GM12878 (cell line): ENCODE measurements at regions not wholly inside any gene's neighbourhood (a gene's known extent, or its start where the extent isn't known, plus 50 kb on each side); places are given as distances from the start of the nearest gene placed in this dataset.
"Not testable (repeated sequence)": the region's sequence is repeated elsewhere in the genome, so short reads cannot be mapped to it uniquely, and the experiment has no call there.

Source experiments
- ATAC-seq: fragments of 200-7000 bp; cut with Tn5 transposase; 3 replicates; pipeline ENCODE4 v1.9.1; 2020; ENCODE audit warnings: mild to moderate bottlenecking, moderate library complexity
- BruUV-seq: library from RNA; stranded (reverse); fragments of 400-500 nt; replicated peaks from 2 replicates; lab custom pipeline; 2021; lab: Mats Ljungman, UMichigan
- CTCF ChIA-PET: fragments of 300-600 bp; sonication (Branson Sonifier 250); formaldehyde crosslinking; extraction: SDS; loops from one replicate; lab custom pipeline; 2021; ENCODE audit warnings: inconsistent platforms; lab: Yijun Ruan, JAX
- POLR2A ChIA-PET: fragments of 350-600 bp; formaldehyde crosslinking; extraction: SDS; loops from one replicate; lab custom pipeline; 2021; ENCODE audit warnings: inconsistent platforms; lab: Charles Lee
- RAD21 ChIA-PET: fragments of 300-600 bp; sonication (Branson Sonifier 250); formaldehyde crosslinking; loops from one replicate; lab custom pipeline; 2023; ENCODE audit warnings: antibody characterized with exemption; ENCODE audit not compliant: unreplicated experiment; lab: Charles Lee
- SMC1A ChIA-PET: fragments of 300-600 bp; sonication (Branson Sonifier 250); formaldehyde crosslinking; loops from one replicate; lab custom pipeline; 2023; ENCODE audit not compliant: unreplicated experiment, uncharacterized antibody; lab: Charles Lee
- DNase-seq: peaks from one replicate; pipeline ENCODE4 v3.0.0-alpha.2; 2011; ENCODE audit warnings: low read depth, low spot score
- FAIRE-seq: peaks from 3 replicates; lab custom pipeline; 2011; peaks lifted over from hg19 to GRCh38; lab: Jason Lieb, UNC
- H2AFZ ChIP-seq: 2 replicates; pipeline ENCODE4 v1.6.0; 2011; ENCODE audit warnings: low read depth, low read length, control low read depth; ENCODE audit not compliant: control insufficient read depth
- H3K27ac ChIP-seq: 2 replicates; pipeline ENCODE4 v1.5.1; 2011; ENCODE audit warnings: control low read depth; ENCODE audit not compliant: control insufficient read depth, insufficient read depth
- H3K27me3 ChIP-seq, 2 experiments: replicated peaks in 1 of 2; 2 replicates each; pipeline versions ENCODE4 v1.6.0 to v1.6.1; 2011; ENCODE audit warnings: low read length in 1 of 2; ENCODE audit not compliant: control insufficient read depth in 2 of 2, insufficient read depth in 2 of 2
- H3K36me3 ChIP-seq, 2 experiments: 2 replicates each; pipeline ENCODE4 v1.5.1; 2011; ENCODE audit warnings: low read length in 1 of 2; ENCODE audit not compliant: control insufficient read depth in 2 of 2, insufficient read depth in 2 of 2
- H3K4me1 ChIP-seq: 2 replicates; pipeline ENCODE4 v1.6.1; 2011; ENCODE audit warnings: mild to moderate bottlenecking, low read length, moderate library complexity, mixed read lengths; ENCODE audit not compliant: control insufficient read depth, insufficient read depth
- H3K4me2 ChIP-seq: 2 replicates; pipeline ENCODE4 v1.6.0; 2011; ENCODE audit warnings: control low read depth; ENCODE audit not compliant: control insufficient read depth, insufficient read depth
- H3K4me3 ChIP-seq: fragments of 200-600 bp; sonication (generic); 2 replicates; pipeline ENCODE4 v1.5.1; 2016
- H3K79me2 ChIP-seq: 2 replicates; pipeline ENCODE4 v1.6.0; 2011; ENCODE audit warnings: low read length; ENCODE audit not compliant: control insufficient read depth, insufficient read depth
- H3K9ac ChIP-seq: 2 replicates; pipeline ENCODE4 v1.8.0; 2011; ENCODE audit warnings: low read length, control low read depth, mixed read lengths; ENCODE audit not compliant: control insufficient read depth, insufficient read depth
- H3K9me3 ChIP-seq: replicated peaks from 3 replicates; pipeline ENCODE4 v1.5.1; 2011; ENCODE audit warnings: mild to moderate bottlenecking, low read length; ENCODE audit not compliant: control insufficient read depth, insufficient read depth
- H4K20me1 ChIP-seq: 2 replicates; pipeline ENCODE4 v1.6.0; 2011; ENCODE audit not compliant: control insufficient read depth, insufficient read depth
- WGBS: methylation state at CpG from one replicate; pipeline ENCODE4 v1.1.6; 2016; ENCODE audit warnings: low lambda C conversion rate; ENCODE audit not compliant: insufficient replicate concordance, insufficient coverage; ENCODE audit errors: missing lambda C conversion rate; 5-methylcytosine and 5-hydroxymethylcytosine counted together
- in situ Hi-C: fragments of 300-500 bp; cut with MboI; formaldehyde crosslinking; loops from 9 replicates; pipeline ENCODE4 v1.14.3; 2018; ENCODE audit warnings: mixed read lengths
- intact Hi-C: fragments of 100-400 bp; cut with micrococcal nuclease; formaldehyde crosslinking; loops from one replicate; pipeline ENCODE4 v1.14.2; 2022; ENCODE audit not compliant: unreplicated experiment

DNA sequence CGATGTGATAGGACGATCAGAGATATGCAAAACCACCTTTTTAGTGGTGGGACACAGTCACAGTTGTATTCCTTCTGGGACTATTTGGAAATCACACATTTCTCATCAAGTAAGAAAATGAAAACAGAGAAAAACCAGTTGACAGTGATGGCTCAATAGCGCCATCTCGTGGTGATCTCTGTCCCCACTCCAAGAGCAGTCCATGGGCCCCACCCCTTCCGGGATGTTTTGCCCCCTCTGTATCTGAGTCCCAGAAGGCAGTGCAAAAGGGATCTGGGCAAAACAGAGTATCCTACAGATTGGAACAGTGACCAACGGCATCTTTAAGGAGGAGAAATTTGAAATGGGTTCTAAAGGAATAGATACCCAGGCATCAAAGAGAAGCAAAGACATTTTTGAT, 155.5 kb downstream of the NPIPA8 start:
- 4% methylated on average over 2 of the region's 6 CpGs for WGBS
- intact Hi-C loops, POLR2A ChIA-PET, H3K4me2 ChIP-seq, in situ Hi-C loops, BruUV-seq, H3K4me3 ChIP-seq, SMC1A ChIA-PET, H3K9ac ChIP-seq, H3K79me2 ChIP-seq, H3K27me3 ChIP-seq, RAD21 ChIA-PET, H4K20me1 ChIP-seq, H3K36me3 ChIP-seq, H2AFZ ChIP-seq, FAIRE-seq, H3K27ac ChIP-seq, H3K9me3 ChIP-seq, CTCF ChIA-PET, DNase-seq, H3K4me1 ChIP-seq: not testable (repeated sequence)
- ATAC-seq, result peak; percentile 89

- H3K79me2 ChIP-seq, DNase-seq, H3K9ac ChIP-seq, RAD21 ChIA-PET, BruUV-seq, H4K20me1 ChIP-seq, H3K27me3 ChIP-seq, H3K27ac ChIP-seq, H3K4me2 ChIP-seq, H3K4me1 ChIP-seq, SMC1A ChIA-PET, FAIRE-seq, CTCF ChIA-PET, H3K36me3 ChIP-seq, H3K9me3 ChIP-seq, H3K4me3 ChIP-seq, in situ Hi-C loops, POLR2A ChIA-PET, H2AFZ ChIP-seq, ATAC-seq, intact Hi-C loops: not testable (repeated sequence)
- 5% methylated on average over 2 of the region's 2 CpGs for WGBS
Measured at GRCh38 chr16:18173945-18174497, 162.5 kb downstream of the NPIPA8 start.

GRCh38 chr16:18162293-18162692, 174.2 kb downstream of the NPIPA8 start:
- H3K9ac ChIP-seq, POLR2A ChIA-PET, BruUV-seq, SMC1A ChIA-PET, H3K36me3 ChIP-seq, H2AFZ ChIP-seq, H3K9me3 ChIP-seq, DNase-seq, H4K20me1 ChIP-seq, CTCF ChIA-PET, RAD21 ChIA-PET, H3K4me1 ChIP-seq, FAIRE-seq, H3K4me2 ChIP-seq, ATAC-seq, H3K27me3 ChIP-seq, H3K4me3 ChIP-seq, H3K27ac ChIP-seq, intact Hi-C loops, H3K79me2 ChIP-seq: not testable (repeated sequence)
- WGBS, result 0% methylated on average over 2 of the region's 3 CpGs
- in situ Hi-C loops, result loop anchor here (10.0 kb wide), 1 partner anchor 1617 kb away; no protein-coding TSS in a partner anchor

- H3K4me1 ChIP-seq, H3K9me3 ChIP-seq, H3K9ac ChIP-seq, H3K4me3 ChIP-seq, H3K27ac ChIP-seq, CTCF ChIA-PET, H3K79me2 ChIP-seq, H3K36me3 ChIP-seq, H2AFZ ChIP-seq, H4K20me1 ChIP-seq, SMC1A ChIA-PET, H3K27me3 ChIP-seq, FAIRE-seq, POLR2A ChIA-PET, BruUV-seq, RAD21 ChIA-PET, intact Hi-C loops, ATAC-seq, DNase-seq, H3K4me2 ChIP-seq: not testable (repeated sequence)
- in situ Hi-C loops, result loop anchor here (10.0 kb wide), 1 partner anchor 1616 kb away; no protein-coding TSS in a partner anchor
- 7% methylated on average over 4 of the region's 4 CpGs for WGBS
Measured at GRCh38 chr16:18161224-18161623, 175.3 kb downstream of the NPIPA8 start.
